Tibial artery (tissue), 4 donors: ENCODE measurements at regions not wholly inside any gene's neighbourhood (a gene's known extent, or its start where the extent isn't known, plus 50 kb on each side); places are given as distances from the start of the nearest gene placed in this dataset.
A peak's percentile ranks its signal among the peaks of the same experiment; 100 is the strongest.

Source experiments
- DNase-seq, 2 donors: peaks; one replicate each; pipeline ENCODE4 v3.0.0-alpha.2; 2019
- H3K27ac ChIP-seq, 2 donors: fragments of 200-600 bp; sonication (generic) in 1 of 2; 1 replicate in 1 of 2; 2 replicates in 1 of 2; pipeline ENCODE4 v1.5.1; 2018 to 2019; ENCODE audit warnings: mild to moderate bottlenecking in 1 of 2
- H3K27me3 ChIP-seq, 2 donors: fragments of 200-600 bp; sonication (generic) in 1 of 2; one replicate each; pipeline versions ENCODE4 v1.5.1 to v1.6.0; 2016 to 2019
- H3K36me3 ChIP-seq, 3 donors: fragments of 200-600 bp; sonication (generic) in 2 of 3; one replicate each; pipeline ENCODE4 v1.5.1; 2016 to 2019; ENCODE audit warnings: mild to moderate bottlenecking in 2 of 3
- H3K4me1 ChIP-seq, 4 donors: fragments of 200-600 bp; sonication (generic) in 2 of 4; 1 replicate in 3 of 4; 2 replicates in 1 of 4; pipeline ENCODE4 v1.5.1; 2016 to 2019
- H3K4me3 ChIP-seq, 2 donors: fragments of 200-600 bp; sonication (generic) in 1 of 2; 1 replicate in 1 of 2; 2 replicates in 1 of 2; pipeline ENCODE4 v1.5.1; 2018 to 2019; ENCODE audit warnings: mild to moderate bottlenecking in 2 of 2
- H3K9me3 ChIP-seq, 3 donors: fragments of 200-600 bp; sonication (generic) in 1 of 3; one replicate each; pipeline ENCODE4 v1.5.1; 2016 to 2019
- CTCF ChIP-seq, 2 experiments: fragments of 200-600 bp in 1 of 2; fragments of 450-650 bp in 1 of 2; IDR thresholded peaks; one replicate each; pipeline ENCODE4 v1.5.1; 2017 to 2019; ENCODE audit warnings: antibody characterized with exemption in 2 of 2, mild to moderate bottlenecking in 1 of 2, moderate library complexity in 1 of 2
- intact Hi-C: fragments of 100-400 bp; cut with DNase I; formaldehyde crosslinking; loops from one replicate; pipeline ENCODE4 v1.15.0; 2023; ENCODE audit warnings: low total_unique reads

GRCh38 chr20:17834804-17835203 is 133.8 kb downstream of the SNX5 start:
- no peaks in the 10 kb centered on the region for H3K9me3 ChIP-seq
- no peak overlapping the region for H3K4me3 ChIP-seq
- H3K27ac ChIP-seq = no peak overlapping the region
- peaks cover 6 to 30% (median 18%) of the 10 kb centered on the region in 4 donors for H3K4me1 ChIP-seq
- intact Hi-C loops = loop anchor here (5.0 kb wide), 1 partner anchor 37 kb away; no protein-coding TSS in a partner anchor
- H3K36me3 ChIP-seq = no peaks in the 10 kb centered on the region
- DNase-seq = no peak
- H3K27me3 ChIP-seq = no peaks in the 10 kb centered on the region
- TF ChIP-seq CTCF (IDR thresholded peaks at IDR 0.05) = no peak

- DNase-seq = peak in 1 of 2 donors; percentile 7
- Histone ChIP-seq H3K9me3 (no peaks in the 10 kb centered on the region), H3K4me3 (no peak overlapping the region), H3K4me1 (peaks cover 6 to 30% (median 18%) of the 10 kb centered on the region in 4 donors), H3K36me3 (no peaks in the 10 kb centered on the region), H3K27ac (no peak overlapping the region), H3K27me3 (no peaks in the 10 kb centered on the region)
- TF ChIP-seq CTCF (IDR thresholded peaks at IDR 0.05) = no peak
- intact Hi-C loops = no loop called here
These were observed 133.4 kb downstream of the BANF2 start for GRCh38 chr20:17833036-17833674.

GRCh38 chr20:17832236-17832915 is 132.6 kb downstream of the BANF2 start:
- DNase-seq = no peak
- peaks cover 6 to 30% (median 18%) of the 10 kb centered on the region in 4 donors for H3K4me1 ChIP-seq
- no peak overlapping the region for H3K4me3 ChIP-seq
- TF ChIP-seq CTCF (IDR thresholded peaks at IDR 0.05) = no peak
- H3K9me3 ChIP-seq = no peaks in the 10 kb centered on the region
- H3K27ac ChIP-seq = no peak overlapping the region
- H3K27me3 ChIP-seq = no peaks in the 10 kb centered on the region
- no peaks in the 10 kb centered on the region for H3K36me3 ChIP-seq
- intact Hi-C loops = no loop called here

GRCh38 chr20:17828598-17829144 is 128.9 kb downstream of the BANF2 start:
- H3K27me3 ChIP-seq = no peaks in the 10 kb centered on the region
- H3K27ac ChIP-seq = no peak overlapping the region
- no peak overlapping the region for H3K4me3 ChIP-seq
- H3K36me3 ChIP-seq = no peaks in the 10 kb centered on the region
- intact Hi-C loops = no loop called here
- TF ChIP-seq CTCF (IDR thresholded peaks at IDR 0.05) = no peak
- peaks cover 0 to 5% (median 0%) of the 10 kb centered on the region in 4 donors for H3K4me1 ChIP-seq
- no peaks in the 10 kb centered on the region for H3K9me3 ChIP-seq
- DNase-seq = peak in 1 of 2 donors; percentile 10

- peak in 1 of 2 donors; percentile 25 for DNase-seq
- intact Hi-C loops = no loop called here
- peaks cover 0 to 5% (median 0%) of the 10 kb centered on the region in 4 donors for H3K4me1 ChIP-seq
- no peaks in the 10 kb centered on the region for H3K27me3 ChIP-seq
- no peak for TF ChIP-seq CTCF (IDR thresholded peaks at IDR 0.05)
- H3K36me3 ChIP-seq = no peaks in the 10 kb centered on the region
- no peaks in the 10 kb centered on the region for H3K9me3 ChIP-seq
- H3K4me3 ChIP-seq = no peak overlapping the region
- H3K27ac ChIP-seq = no peak overlapping the region
These were observed 128.2 kb downstream of the BANF2 start for GRCh38 chr20:17827759-17828559.
